ENCODE measurements at regions not wholly inside any gene's neighbourhood (a gene's known extent, or its start where the extent isn't known, plus 50 kb on each side); places are given as distances from the start of the nearest gene placed in this dataset.

- H3K4me1 ChIP-seq = no peaks in the 10 kb centered on the region
- no peak overlapping the region for H3K27ac ChIP-seq
- no peaks in the 10 kb centered on the region for H3K9me3 ChIP-seq
- CTCF ChIA-PET = no interaction called here
- TF ChIP-seq BCL3 (IDR thresholded peaks at IDR 0.05) (no peak), NR3C1 (IDR thresholded peaks at IDR 0.05) (no peak), CHD2 (IDR thresholded peaks at IDR 0.05; ENCODE audit: low read length, partially characterized antibody) (no peak), NPAS2 (CRISPR knock-in tag; IDR thresholded peaks at IDR 0.05; ENCODE audit: borderline replicate concordance) (no peak), FOXS1 (CRISPR knock-in tag; IDR thresholded peaks at IDR 0.05) (no peak), HOXA7 (CRISPR knock-in tag; IDR thresholded peaks at IDR 0.05) (no peak), RARB (CRISPR knock-in tag; IDR thresholded peaks at IDR 0.05) (no peak), MYC (IDR thresholded peaks at IDR 0.05; ENCODE audit: borderline replicate concordance, low read length) (no peak), RFX5 (IDR thresholded peaks at IDR 0.05) (no peak), HES2 (IDR thresholded peaks at IDR 0.05) (no peak), PBX3 (IDR thresholded peaks at IDR 0.05) (no peak), NFE2L2 (conservative IDR thresholded peaks at IDR 0.05; ENCODE audit: low read length) (no peak), ZC3H11A (IDR thresholded peaks at IDR 0.05) (no peak), ZSCAN20 (CRISPR knock-in tag; IDR thresholded peaks at IDR 0.05) (no peak), CBX8 (IDR thresholded peaks at IDR 0.05) (no peak), EP300 (IDR thresholded peaks at IDR 0.05) (no peak), CHD4 (IDR thresholded peaks at IDR 0.05; ENCODE audit: borderline replicate concordance) (no peak)
- FAIRE-seq = no peak
- no peak overlapping the region for H3K4me2 ChIP-seq
- no peak for ATAC-seq
- POLR2A ChIA-PET = no interaction called here
- no peak overlapping the region for H3K4me3 ChIP-seq
- DNase-seq (ENCODE audit: low read depth in 1 of 2, low spot score in 1 of 2) = no peak
- 45% methylated on average over 11 of the region's 11 CpGs for WGBS (ENCODE audit: missing lambda C conversion rate)
Measured at GRCh38 chr2:11930211-11930761, 183.9 kb downstream of the LPIN1 start.

GRCh38 chr2:11932048-11932512, 185.6 kb downstream of the LPIN1 start:
- 20% methylated on average over 7 of the region's 7 CpGs for WGBS (ENCODE audit: missing lambda C conversion rate)
- POLR2A ChIA-PET = no interaction called here
- no peak for FAIRE-seq

GRCh38 chr2:11932962-11933361, 186.5 kb downstream of the LPIN1 start:
- POLR2A ChIA-PET = no interaction called here
- 40% methylated on average over 3 of the region's 3 CpGs for WGBS (ENCODE audit: missing lambda C conversion rate)
- H3K9me3 ChIP-seq = no peaks in the 10 kb centered on the region
- H3K27ac ChIP-seq = no peak overlapping the region
- TF ChIP-seq USF2 (IDR thresholded peaks at IDR 0.05) = 0 out of 2 replicates have a peak, but pooled peaks have one; percentile 23
- no peak for TF ChIP-seq HMGXB4 (CRISPR knock-in tag; IDR thresholded peaks at IDR 0.05; ENCODE audit: borderline replicate concordance)
- H3K4me3 ChIP-seq = no peak overlapping the region
- DNase-seq (ENCODE audit: low read depth in 1 of 2, low spot score in 1 of 2) (no peak), ATAC-seq (no peak), FAIRE-seq (no peak)
- no peaks in the 10 kb centered on the region for H3K4me1 ChIP-seq
- CTCF ChIA-PET = no interaction called here
- H3K4me2 ChIP-seq = no peak overlapping the region

More at GRCh38 chr2:11932048-11932512, 185.6 kb downstream of the LPIN1 start:
- TF ChIP-seq RNF2 (IDR thresholded peaks at IDR 0.05; ENCODE audit: borderline replicate concordance, low read depth) = no peak
- ATAC-seq (no peak), DNase-seq (ENCODE audit: low read depth in 1 of 2, low spot score in 1 of 2) (no peak)
- CTCF ChIA-PET = no interaction called here
- no peak overlapping the region for H3K4me2 ChIP-seq
- H3K4me1 ChIP-seq = no peaks in the 10 kb centered on the region
- H3K27ac ChIP-seq = no peak overlapping the region
- no peaks in the 10 kb centered on the region for H3K9me3 ChIP-seq
- H3K4me3 ChIP-seq = no peak overlapping the region

Measured in A549 (cell line).